HG02678 (cell line): ENCODE measurements at regions not wholly inside any gene's neighbourhood (a gene's known extent, or its start where the extent isn't known, plus 50 kb on each side); places are given as distances from the start of the nearest gene placed in this dataset.

ENCODE experiments used
- ATAC-seq: cut with Tn5 transposase; IDR thresholded peaks from one replicate; pipeline ENCODE4 v1.9.1; 2021; ENCODE audit warnings: mild to moderate bottlenecking, moderate library complexity; ENCODE audit not compliant: unreplicated experiment

DNA sequence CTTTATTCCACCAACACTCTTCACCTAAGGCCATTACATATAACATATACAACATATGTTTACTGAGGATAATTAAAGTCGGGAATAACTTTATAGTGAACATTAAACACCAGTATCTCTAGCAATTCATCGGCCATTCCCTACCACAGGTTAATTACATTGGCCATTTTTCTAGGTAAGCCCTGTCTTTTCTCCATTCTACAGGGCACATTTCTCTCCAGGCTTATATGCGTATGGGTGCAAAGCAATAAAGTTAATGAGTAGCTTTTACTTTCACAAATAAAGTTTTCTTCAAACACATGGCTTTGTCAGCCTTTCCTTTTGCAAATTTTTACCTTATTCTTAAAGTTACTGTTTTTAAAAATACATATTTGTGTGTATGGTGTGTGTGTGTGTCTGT lies 111.9 kb upstream of the IQCM start:
- ATAC-seq, result no peak

DNA sequence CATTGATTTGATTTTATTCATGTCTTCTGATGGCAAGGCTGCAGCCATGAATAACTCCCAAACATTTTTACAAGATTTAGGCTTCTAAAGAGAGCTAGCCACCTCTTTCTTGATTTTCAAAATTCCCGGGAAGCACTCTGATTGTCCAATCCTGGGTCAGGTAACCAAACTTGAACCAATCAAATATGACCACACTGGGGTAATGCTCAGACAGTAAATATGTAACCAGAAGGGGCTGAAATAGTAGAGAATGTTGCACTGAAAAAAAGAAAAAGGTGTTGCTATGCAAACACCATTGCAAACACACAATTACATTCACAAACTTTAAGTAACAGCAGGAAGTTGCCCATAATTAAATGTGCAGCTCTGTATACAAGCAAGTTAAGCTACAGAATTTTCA lies 112.9 kb upstream of the IQCM start:
- no peak for ATAC-seq

DNA sequence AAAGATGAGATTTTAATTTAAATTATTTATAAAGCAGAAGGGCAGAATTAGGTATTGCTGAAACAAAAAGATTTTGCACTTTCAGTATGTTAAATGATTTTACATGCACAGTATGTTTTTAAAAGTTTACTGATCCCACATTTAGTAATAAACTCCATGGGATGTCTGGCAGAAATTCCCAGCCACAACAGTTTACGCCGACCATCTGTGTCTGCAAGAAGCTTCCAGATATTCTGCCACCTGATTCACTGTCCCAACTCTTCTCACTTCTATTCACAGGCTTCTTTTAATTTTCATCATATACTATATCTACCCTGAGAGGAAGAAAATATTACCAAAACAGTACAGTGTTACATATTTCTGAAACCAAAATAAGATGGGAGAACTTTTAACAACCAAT lies 115.8 kb upstream of the IQCM start:
- ATAC-seq, result no peak

DNA sequence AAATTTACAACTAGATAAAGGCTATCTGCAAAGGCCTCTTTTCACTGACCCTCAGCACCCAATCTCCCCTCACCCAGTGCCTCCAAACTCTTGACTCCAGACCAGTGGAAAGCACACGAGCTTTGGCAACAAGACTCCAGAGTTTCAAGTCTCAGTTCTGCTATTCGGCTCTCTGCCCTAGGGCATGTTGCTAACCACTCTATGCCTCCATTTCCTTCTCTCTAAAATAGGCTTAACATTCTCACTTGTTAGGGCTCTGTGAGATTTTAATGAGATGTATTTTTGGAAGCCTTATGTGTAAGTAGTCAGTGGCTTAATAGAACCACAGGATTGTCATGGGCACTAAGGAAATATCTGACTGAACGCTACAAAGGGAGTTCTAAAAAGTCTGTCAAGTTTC lies 116.5 kb upstream of the IQCM start:
- no peak for ATAC-seq

DNA sequence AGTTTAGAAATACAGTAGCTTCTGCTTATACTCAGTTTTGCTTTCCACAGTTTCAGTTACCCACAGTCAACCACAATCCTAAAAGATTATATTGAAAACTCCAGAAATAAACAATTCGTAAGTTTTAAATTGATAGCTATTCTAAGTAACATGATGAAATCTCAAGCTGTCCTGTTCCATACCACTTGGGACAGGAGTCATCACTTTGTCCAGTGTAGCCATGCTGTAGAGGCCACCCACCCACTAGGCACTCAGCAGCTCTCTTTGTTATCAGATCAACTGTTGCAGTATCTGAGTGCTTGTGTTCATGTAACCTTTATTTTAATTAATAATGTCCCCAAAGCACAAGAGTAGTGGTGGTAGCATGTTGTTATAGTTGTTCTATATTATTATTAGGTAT lies 117.5 kb upstream of the IQCM start:
- ATAC-seq, result no peak

DNA sequence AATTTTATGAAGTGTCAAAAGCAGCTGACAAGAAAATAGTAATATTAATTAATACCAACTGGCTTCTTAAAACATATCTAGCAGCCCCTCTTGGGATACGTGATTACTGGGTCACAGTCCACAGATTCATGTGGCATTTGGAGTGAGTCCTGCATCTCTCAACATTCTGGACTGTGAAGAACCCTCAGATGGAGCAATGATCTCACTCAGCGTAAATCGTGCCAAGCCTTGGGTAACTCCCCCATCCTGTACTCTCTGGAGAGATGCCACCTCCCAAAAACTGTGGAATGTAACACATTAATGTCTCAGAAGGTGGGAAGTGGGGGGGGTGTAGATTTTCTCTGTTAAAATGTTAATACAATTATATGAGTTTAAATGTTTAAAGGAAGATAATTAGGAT lies 118.2 kb upstream of the IQCM start:
- ATAC-seq, result no peak

DNA sequence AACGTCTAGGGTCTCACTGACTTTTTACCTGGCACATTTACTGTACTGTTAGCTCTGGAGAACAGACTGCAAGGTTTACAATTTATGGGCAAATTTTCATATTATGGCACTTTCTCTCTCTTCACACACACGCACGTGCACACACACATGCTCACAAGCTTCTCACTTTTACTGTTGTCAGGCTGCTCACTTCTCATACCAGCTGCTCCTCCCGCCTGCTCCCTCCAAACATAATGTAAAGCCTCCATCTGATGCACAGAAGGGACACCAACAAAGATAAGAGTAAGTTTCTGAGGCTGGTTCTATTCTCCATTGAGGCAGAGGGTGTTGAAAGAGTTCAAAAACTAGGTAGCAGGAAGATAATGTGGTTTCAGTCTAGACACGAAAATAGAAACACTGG lies 128.9 kb upstream of the DCLK2 start:
- ATAC-seq, result no peak

DNA sequence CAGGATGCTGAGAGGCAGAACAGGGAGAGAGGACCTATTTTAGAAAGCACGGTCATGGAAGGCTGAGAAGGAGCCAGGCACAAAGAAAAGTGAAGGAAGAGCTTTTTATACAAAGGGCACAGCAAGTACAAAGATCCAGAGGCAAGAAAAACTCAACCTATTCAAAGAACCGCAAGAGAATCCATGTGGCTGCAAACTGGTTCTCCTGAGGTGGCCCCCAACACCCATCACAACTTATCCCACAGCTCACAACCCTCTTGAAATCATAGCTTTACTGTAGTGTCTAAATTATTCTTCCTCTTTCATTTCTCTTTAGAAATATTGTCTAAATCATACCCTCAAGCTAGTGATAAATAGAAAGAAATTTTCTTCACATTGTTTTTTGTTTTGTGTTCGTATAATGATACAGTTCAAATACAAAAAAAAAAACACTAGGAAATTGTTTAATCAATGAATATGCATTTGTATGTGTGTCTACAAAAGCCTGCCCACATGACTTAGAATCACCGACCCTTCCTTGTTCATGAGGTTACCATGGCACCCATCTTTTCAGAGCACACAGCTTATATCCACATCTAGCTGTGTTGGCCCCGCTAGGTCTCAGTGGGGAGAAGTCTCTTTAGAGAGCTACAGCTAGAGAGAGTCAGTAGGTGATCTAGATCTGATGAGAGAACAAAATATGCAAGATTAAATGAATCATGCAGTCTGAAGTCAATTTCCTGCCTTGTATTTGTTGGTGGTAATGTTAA lies 126.9 kb upstream of the DCLK2 start:
- no peak for ATAC-seq

DNA sequence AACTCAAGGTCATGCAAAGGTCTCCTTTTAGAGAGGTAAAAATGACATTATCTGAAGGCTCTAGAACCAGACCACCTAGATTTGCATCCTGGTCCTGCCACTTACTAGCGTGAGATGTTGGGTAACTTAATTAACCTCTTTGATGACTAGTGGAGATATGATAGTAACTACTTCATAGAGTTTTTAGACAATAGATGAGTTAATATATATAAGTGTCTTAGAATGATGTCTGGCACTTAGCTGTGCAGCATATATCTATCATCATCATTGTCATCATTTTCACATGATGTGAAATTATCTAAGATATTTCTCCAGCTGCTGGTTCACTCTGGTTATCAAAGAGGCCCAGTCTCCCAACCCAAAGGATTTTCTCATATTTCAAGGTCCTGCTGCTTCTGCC lies 126.1 kb upstream of the DCLK2 start:
- no peak for ATAC-seq

DNA sequence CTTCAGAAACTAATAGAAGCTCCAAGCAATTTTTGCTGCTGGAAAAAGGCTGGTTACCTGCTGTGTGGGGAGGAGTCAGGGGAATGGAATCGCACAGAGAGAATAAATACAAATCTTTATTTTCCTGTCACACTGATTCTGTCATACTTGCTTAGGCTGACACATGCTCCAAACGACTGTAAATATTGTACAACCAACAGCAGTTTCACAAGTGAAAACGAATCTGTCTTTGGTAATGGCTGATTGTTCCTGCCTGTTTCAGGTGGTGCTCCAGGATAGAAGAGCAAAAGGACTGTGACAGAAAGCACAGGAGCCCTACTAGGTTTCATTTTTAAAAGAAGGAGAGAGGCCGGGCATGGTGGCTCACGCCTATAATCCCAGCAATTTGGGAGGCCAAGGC lies 125.5 kb upstream of the DCLK2 start:
- no peak for ATAC-seq

DNA sequence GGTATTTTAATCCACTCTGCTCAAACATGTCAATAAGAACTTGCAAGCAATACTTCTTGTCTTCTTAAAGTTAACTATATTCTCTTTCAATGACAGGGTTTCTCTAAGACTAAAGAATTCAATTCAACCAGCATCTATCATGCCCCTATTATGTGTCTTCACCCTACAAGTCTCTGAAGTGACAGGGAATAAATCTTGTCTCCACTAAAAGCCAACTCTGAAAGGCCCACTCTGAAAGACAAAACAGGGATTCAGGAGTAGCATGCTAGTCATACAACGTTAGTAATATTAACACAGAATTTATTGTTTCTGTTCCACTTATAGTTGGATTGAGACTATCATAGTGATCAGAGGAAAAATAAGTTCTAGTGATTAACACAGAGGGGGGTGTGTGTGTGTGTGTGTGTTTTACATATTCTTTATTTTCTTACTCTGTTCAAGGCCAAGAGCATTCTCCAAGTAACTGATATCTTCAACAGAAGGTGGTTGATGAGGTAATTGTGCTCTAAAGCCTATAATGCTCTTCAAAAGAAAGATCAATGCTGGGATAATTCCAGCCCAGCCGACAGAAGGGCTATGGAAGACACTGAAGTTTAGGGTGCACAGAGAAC lies 122.4 kb upstream of the DCLK2 start:
- ATAC-seq, result no peak

DNA sequence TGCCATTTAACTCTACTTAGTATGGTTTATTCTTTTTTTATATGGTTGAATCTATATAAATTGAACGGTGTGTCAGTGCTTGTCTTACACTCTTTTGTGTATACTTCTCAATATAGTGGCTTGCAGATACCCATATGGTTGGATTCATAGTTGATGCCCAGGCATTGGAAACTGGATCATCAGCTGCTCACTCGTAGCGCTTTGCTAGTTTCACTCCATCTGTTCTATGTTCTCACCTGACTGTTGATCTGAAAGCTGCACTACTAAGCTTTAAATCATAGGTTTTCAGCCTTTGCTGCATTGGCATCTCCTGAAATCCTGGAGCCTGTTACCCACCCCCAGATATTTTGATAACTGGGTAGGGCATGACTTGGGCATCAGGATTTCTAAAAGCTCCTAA lies 121.6 kb upstream of the DCLK2 start:
- no peak for ATAC-seq

DNA sequence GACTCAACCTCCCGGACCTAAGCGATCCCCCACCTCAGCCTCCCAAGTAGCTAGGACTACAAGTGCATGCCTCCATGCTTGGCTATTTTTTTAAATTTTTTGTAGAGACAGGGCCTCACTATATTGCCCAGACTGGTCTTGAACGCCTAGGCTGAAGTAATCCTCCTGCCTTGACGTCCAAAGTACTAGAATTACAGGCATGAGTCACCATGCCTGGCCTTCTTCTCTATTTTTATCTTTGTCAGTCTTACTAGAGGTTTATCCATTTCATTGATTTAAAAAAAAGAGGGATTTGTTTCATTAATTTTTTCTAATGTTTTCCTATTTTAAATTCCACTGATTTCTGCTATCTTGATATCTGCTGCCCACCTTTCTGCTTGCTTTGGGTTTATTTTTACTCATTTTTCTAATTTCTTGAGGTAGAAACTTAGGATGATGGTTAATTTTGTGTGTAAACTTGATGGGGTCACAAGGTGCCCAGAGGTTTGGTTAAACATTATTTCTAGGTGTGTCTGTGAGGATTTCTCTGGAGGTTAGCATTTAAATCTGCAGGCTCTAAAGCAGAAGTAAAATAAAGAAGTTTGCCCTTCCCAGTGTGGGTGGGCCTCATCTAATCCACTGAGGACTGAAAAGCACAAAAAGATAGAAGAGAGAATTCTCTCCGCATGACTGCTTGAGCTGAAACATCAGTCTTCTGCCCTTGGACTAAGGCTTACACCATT lies 116.2 kb upstream of the DCLK2 start:
- ATAC-seq, result no peak

DNA sequence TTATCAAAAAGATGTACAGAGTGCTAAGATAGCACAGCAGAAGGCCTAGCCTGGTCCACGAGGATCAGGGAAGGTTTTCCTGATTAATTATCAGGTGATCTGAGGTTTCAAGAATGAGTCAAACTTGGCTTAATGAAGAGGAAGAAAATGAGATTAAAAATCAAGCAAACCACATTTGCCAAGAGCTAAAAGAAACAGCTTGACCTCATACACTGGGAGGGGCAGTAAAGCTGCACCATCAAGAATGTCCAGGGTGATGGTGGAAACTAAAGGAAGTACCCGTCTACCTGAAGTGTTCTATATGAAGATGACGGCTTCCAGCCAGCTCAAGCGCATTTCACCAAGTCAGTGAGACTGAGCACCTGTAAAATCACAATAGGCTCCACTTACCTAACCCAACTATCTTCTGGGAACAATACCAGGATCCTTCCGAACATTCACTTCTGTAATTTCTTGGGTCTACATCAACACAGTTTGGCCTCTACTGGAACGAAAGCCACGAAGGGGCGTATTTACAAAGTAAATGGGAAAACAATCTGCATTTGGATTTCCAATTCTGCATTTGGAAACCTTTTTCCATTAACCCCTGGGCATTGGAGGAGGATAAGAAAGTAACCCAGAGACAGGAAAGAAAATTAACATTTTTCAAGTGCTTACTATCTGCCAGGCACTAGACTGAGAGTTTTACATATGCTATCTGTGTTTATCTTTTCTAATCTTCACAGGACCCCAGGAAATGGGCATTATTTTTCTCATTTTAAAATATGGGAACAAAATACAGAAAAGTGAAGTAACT lies 114.0 kb upstream of the DCLK2 start:
- no peak for ATAC-seq

DNA sequence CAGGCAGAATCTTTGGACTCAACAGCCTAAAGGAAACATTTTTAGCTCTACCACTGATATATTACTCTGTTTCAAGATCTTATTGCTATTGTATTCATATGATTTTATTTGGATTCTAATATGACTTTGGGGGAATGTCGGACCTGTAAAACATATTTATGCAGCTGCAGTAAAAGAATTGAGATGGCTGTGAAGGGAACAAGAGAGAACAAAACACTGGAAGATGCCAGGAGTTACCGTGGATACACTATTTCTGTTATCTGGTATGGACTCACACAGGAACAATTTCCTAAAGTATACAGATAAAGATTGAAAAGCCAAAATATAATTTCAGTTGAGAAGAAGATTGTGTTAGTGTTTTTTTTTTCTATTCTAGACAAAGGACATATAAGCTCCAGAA lies 113.0 kb upstream of the DCLK2 start:
- no peak for ATAC-seq

DNA sequence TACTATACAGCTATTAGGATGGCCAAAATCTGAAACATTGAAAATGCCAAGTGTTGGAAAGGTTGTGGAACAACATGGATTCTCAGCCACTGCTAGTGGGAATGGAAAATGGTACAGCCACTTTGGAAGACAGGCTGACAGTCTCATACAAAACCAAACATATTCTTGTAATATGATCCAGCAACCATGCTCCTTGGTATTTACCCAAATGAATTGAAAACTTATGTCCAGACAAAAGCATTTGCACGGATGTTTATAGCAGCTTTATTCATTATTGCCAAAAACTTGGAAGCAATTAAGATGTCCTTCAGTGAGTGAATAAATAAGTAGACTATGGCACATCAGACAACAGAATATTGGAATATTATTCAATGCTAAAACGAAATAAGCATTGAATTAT lies 105.8 kb upstream of the DCLK2 start:
- ATAC-seq, result no peak

DNA sequence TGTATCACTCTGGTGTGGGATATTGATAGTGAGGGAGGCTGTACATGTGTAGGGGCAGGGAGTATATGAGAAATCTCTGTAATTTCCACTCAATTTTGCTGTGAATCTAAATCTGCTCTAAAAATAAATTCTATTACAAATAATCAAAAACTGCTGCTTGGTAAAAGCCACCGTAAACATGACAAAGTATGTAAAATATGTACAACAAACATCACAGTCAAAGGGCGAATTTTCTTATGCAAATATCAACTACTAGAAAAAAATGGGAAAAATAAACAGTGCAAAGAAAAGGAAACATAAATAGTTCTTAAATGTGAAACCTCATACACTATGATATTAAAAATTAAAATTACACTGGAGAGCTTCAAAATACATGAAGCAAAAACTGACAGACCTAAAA lies 105.1 kb upstream of the DCLK2 start:
- ATAC-seq, result no peak

DNA sequence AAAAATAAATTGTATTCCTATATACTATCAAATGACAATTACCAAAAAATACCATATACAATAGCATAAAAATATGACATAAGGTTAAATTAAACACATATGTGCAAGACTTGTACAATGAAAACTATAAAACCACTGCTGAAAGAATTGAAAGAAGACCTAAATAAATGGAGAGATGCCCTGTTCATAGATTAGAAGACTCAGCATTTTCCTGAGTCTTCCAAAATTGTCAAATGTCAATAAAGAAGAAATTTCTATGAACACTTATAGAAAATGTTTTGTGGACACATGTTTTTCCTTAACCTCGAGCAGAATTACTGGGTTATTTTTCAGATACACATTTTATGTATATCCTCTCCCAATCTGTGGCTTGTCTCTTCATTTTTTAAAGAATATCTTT lies 103.1 kb upstream of the DCLK2 start:
- no peak for ATAC-seq

DNA sequence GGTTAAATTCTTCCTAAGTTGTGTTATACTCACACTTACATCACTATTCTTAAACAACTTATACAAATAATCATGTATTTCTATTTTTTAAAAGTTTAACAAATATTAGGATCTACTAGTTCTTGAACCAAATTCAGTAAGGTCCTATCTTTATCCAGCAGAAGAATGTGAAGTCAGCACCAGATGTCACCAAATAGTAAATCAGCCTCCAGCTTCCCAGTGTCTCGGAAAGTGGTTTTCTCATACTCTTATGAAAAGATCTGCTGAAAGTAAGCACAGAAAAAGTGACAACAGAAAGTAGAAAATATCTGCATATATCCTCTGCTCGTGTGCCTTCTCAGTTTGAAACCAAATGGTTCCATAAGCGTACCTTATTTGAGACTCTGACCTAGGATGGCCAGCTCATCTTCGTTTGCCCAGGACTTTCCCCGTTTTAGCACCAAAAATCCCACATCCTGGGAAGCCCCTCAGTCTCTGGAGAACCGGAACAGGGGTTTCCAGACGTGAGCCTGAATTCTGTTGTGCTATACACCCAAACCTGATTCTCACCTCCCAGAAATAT lies 98.0 kb upstream of the DCLK2 start:
- ATAC-seq, result no peak

DNA sequence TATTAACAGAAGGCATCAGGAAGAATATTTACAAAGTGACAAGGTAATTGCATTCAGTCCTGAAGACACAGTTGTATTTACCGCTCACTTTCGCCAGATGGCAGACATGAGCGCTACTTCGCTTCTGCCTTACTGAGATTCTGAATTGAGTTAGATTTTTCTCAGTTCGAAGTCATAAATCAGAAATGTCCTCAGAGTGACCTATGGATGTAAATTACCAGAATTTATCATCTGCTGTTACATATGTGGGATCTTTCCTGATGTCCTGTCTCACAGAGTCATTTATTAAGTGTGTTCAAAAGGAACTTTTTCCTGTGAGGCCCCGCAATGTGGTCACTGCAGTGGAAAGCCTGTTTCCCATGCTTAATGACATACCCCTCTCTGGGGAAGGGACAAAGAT lies 97.3 kb upstream of the DCLK2 start:
- peak; percentile 86 for ATAC-seq

DNA sequence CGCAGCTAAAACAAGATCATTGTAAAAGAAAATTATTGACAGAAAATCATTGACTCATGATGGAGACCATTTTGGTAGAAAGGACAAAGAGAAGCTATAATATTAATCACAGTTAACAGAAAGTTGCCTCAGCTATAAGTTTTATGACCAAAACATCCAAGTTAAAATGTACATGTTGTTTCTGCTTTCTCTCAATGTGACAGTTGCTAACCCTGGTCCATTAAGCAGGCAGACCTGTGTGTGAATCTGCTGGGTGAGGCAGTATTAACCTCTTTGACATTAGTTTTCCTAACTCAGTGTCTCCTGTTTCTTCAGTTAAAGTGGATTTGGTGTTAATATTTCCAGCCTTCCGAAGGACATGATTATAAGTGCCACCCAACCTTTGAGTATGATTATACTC lies 94.8 kb upstream of the DCLK2 start:
- ATAC-seq, result no peak
